Esophagus (tissue), 2 donors: ENCODE measurements at regions not wholly inside any gene's neighbourhood (a gene's known extent, or its start where the extent isn't known, plus 50 kb on each side); places are given as distances from the start of the nearest gene placed in this dataset.

Experiments
- H3K27ac ChIP-seq, 2 donors: one replicate each; pipeline ENCODE4 v1.5.1; 2013; ENCODE audit warnings: low read depth in 2 of 2, mild to moderate bottlenecking in 2 of 2, inconsistent platforms in 1 of 2, low read length in 1 of 2, moderate library complexity in 1 of 2
- H3K27me3 ChIP-seq, 2 donors: one replicate each; pipeline ENCODE4 v1.6.1; 2013; ENCODE audit warnings: low read length in 2 of 2, control low read depth in 1 of 2, mild to moderate bottlenecking in 1 of 2; ENCODE audit not compliant: insufficient read depth in 2 of 2, control insufficient read depth in 1 of 2
- H3K36me3 ChIP-seq, 2 donors: one replicate each; pipeline ENCODE4 v1.6.1; 2013; ENCODE audit warnings: low read length in 1 of 2; ENCODE audit not compliant: control insufficient read depth in 2 of 2, insufficient read depth in 2 of 2
- H3K4me1 ChIP-seq, 2 donors: one replicate each; pipeline ENCODE4 v1.6.1; 2013; ENCODE audit warnings: low read length in 1 of 2; ENCODE audit not compliant: control insufficient read depth in 2 of 2, insufficient read depth in 2 of 2
- H3K4me3 ChIP-seq, 2 donors: one replicate each; pipeline ENCODE4 v1.5.1; 2013; ENCODE audit warnings: low read length in 2 of 2, mild to moderate bottlenecking in 2 of 2, low read depth in 1 of 2, moderate library complexity in 1 of 2
- H3K9me3 ChIP-seq, 2 donors: one replicate each; pipeline ENCODE4 v1.6.1; 2013; ENCODE audit warnings: mild to moderate bottlenecking in 2 of 2, low read depth in 1 of 2, low read length in 1 of 2, moderate library complexity in 1 of 2; ENCODE audit not compliant: control insufficient read depth in 2 of 2, insufficient read depth in 1 of 2
- WGBS, 2 donors: extraction: QIAGEN DNeasy Blood & Tissue Kit; methylation state at CpG; one replicate each; pipeline ENCODE4 v1.1.7; 2013; 5-methylcytosine and 5-hydroxymethylcytosine counted together
- donor health status: healthy with polysubstance abuse.
- donor health status: Bipolar disorder and iron deficiency.

DNA sequence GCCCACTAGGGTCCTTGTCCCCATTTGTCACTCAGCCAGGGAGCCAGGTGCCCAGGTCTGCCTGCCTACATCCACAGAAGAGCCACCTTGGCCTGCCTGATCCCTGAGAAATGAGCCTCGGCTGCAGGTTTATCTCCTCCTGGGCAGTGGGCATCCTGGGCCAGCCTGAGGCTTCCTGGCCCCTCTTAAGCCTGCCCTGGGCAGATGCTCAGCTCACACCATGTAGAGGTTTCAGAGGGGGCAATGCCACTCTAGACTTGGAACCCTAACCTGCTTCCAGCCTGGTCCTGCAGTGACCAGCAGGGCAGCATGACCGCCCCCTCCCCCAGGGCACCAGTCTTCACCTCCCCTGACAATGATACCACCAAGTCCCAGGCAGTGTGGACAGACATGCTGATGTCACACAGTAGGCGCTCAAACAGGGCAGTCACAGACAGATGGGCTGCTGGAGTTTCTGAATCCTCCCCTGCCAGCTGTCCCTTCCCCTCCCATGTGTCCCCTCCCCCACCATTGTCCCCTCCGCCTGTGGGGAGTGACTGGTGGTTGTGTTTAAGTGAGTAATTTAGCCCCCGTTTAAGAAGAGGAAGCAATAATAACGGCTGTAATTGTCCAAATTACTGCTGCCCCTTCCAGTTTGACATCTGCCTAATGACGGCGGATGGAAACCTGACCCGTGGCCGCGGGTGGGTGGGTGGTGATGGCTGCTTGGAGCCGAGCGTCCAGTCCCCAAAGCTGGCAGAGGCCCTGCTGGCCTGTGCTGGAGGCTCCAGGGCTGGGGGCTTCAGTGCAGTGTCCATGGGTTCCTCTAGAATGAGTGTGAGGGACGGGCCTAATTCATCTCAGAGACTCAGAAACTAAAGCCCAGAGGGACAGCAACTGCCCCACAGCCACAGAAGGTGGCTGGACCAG is 147.7 kb downstream of the BARX1 start:
- 67 to 71% methylated on average over 14 of the region's 14 CpGs for WGBS, 2 donors
- Histone ChIP-seq H3K4me1 (no peaks in the 10 kb centered on the region), H3K27ac (no peak overlapping the region), H3K4me3 (no peak overlapping the region), H3K36me3 (no peaks in the 10 kb centered on the region), H3K9me3 (peaks cover 0 to 3% of the 10 kb centered on the region in 2 donors), H3K27me3 (no peaks in the 10 kb centered on the region)

DNA sequence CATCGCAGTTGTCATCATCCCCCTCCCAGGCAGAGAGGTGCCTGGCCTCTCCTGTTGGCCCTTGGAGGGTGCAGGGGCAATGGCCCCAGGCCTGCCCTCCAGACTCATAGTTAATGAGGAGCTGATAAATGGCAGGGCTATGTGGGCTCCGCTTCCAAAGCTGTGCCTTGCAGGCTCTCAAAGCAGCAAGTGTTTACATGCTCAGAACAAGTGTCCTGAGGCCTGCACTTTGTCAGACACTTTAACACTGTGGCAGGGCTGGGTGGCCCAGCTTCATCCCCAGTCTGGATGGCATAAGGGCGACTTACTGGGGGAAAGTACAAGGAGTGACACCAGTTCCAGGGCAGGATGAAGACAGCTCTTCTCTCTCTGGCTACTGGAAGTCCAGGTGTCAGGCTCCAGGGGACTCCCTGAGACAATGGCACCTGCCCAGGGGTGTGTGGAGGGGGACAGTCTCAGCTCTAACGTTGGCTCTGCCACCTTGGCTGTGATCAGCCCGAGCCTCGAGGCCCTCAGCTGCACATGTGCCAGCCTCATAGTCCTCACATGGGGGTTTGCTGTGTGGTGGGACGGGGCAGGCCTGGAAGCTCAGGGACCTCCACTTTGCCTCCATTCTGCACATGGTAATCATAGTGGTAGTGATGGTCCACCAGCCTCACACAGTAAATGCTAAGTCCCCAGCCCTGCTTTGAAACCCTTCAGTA is 153.4 kb downstream of the BARX1 start:
- H3K9me3 ChIP-seq: no peaks in the 10 kb centered on the region
- no peak overlapping the region for H3K27ac ChIP-seq
- peaks cover 0 to 4% of the 10 kb centered on the region in 2 donors for H3K27me3 ChIP-seq
- no peaks in the 10 kb centered on the region for H3K4me1 ChIP-seq
- WGBS, 2 donors: 76 to 77% methylated on average over 7 of the region's 7 CpGs
- H3K4me3 ChIP-seq: no peak overlapping the region
- no peaks in the 10 kb centered on the region for H3K36me3 ChIP-seq

DNA sequence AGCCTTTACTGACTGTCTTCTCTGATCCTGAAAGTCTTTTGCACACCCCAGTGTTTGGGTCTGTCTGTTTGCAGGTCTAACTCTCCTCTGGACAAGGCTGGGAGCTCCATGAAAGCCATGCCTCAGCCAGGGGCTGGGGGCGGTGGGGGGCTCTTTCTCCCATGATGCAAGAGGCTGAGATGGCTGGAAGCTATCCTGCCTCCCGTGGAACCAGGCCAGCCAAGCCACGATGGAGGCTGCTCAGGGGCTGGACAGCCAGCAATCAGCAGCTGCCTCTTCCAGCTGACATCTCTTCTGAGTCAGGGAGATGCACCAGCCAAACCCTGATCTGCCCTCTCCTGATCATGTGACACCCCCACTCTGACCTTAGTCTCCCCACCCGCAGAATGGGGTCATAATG is 154.0 kb downstream of the BARX1 start:
- H3K27me3 ChIP-seq: peaks cover 0 to 4% of the 10 kb centered on the region in 2 donors
- H3K4me3 ChIP-seq: no peak overlapping the region
- no peaks in the 10 kb centered on the region for H3K36me3 ChIP-seq
- H3K27ac ChIP-seq: no peak overlapping the region
- no peaks in the 10 kb centered on the region for H3K9me3 ChIP-seq
- 69 to 73% methylated on average over 4 of the region's 4 CpGs for WGBS, 2 donors
- no peaks in the 10 kb centered on the region for H3K4me1 ChIP-seq

DNA sequence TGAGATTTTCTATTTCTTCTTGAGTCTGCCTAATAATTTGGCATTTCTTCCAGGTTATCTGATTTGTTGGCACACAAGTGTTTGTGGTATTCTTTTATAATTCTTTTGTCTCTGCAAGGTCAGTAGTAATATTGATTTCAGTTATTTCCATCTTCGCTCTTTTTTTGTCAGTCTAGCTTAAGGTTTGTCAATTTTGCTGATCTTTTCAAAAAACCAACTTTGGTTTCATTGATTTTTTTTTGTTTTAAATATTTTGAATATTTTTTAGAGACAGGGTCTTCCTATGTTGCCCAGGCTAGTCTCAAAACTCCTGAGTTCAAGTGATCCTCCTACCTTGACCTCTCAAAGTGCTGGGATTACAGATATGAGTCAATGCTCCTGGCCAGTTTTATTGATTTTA is 162.8 kb downstream of the BARX1 start:
- H3K27ac ChIP-seq: no peak overlapping the region
- peaks cover 0 to 4% of the 10 kb centered on the region in 2 donors for H3K27me3 ChIP-seq
- H3K4me3 ChIP-seq: no peak overlapping the region
- no peaks in the 10 kb centered on the region for H3K4me1 ChIP-seq
- 95 to 97% methylated on average over 1 of the region's 1 CpG for WGBS, 2 donors
- H3K36me3 ChIP-seq: no peaks in the 10 kb centered on the region
- no peaks in the 10 kb centered on the region for H3K9me3 ChIP-seq

DNA sequence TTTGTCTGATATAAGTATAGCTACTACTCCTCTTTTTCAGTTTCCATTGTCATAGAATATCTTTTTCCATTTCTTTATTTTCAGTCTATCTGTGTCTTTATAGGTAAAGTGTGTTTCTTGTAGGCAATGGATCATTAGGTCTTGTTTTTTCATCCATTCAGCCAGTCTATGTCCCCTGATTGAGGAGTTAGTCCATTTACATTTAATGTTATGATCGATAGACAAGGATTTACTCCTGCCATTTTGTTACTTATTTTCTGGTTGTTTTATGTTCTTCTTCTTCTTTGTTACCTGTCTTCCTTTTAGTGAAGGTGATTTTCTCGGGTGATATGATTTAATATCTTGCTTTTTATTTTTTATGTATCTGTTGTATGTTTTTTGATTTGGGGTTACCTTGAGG is 169.0 kb downstream of the BARX1 start:
- Histone ChIP-seq H3K4me1 (no peaks in the 10 kb centered on the region), H3K36me3 (no peaks in the 10 kb centered on the region), H3K27me3 (no peaks in the 10 kb centered on the region), H3K27ac (no peak overlapping the region), H3K9me3 (no peaks in the 10 kb centered on the region), H3K4me3 (no peak overlapping the region)
- WGBS, 2 donors: 80 to 84% methylated on average over 2 of the region's 2 CpGs

DNA sequence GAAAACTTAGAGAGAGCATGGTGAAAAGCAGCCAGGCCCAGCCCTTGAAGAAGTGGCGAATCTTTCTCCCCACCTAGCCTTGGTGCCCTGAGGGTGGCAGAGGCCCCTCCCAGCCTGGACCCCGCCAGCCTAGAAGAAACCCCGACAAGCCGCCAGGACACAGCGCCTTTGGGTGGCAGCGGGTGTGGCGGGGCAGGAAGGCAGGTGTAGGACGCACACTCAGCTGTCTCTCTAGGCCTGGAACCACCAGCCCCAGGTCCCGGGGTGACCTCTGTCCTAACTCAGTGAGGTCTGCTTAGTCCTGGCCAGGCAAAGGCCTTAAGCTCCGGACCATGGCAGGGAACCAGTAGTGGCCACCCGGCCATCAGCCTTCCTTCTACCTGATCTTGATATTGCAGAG is 178.3 kb downstream of the BARX1 start:
- no peaks in the 10 kb centered on the region for H3K27me3 ChIP-seq
- H3K4me3 ChIP-seq: no peak overlapping the region
- H3K9me3 ChIP-seq: no peaks in the 10 kb centered on the region
- no peaks in the 10 kb centered on the region for H3K4me1 ChIP-seq
- 89 to 95% methylated on average over 11 of the region's 11 CpGs for WGBS, 2 donors
- H3K36me3 ChIP-seq: no peaks in the 10 kb centered on the region
- no peak overlapping the region for H3K27ac ChIP-seq

DNA sequence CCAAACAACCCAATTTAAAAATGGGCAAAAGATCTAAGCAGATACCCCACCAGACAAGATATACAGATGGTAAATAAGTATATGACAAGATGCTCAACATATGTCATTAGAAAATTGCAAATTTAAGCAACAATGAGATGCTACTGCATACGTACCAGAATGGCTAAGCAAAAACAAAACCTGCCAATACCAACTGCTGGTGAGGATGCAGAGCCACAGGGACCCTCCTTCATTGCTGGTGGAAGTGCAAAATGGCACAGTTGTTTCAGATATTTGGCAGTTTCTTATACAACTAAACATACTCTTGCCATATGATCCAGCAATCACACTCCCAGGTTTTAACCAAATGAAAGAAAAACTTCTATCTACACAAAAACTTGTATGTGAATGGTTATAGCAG is 178.9 kb downstream of the BARX1 start:
- Histone ChIP-seq H3K4me1 (no peaks in the 10 kb centered on the region), H3K4me3 (no peak overlapping the region), H3K9me3 (no peaks in the 10 kb centered on the region), H3K27ac (no peak overlapping the region), H3K27me3 (no peaks in the 10 kb centered on the region), H3K36me3 (no peaks in the 10 kb centered on the region)
- WGBS, 2 donors: 73 to 83% methylated on average over 1 of the region's 1 CpG

DNA sequence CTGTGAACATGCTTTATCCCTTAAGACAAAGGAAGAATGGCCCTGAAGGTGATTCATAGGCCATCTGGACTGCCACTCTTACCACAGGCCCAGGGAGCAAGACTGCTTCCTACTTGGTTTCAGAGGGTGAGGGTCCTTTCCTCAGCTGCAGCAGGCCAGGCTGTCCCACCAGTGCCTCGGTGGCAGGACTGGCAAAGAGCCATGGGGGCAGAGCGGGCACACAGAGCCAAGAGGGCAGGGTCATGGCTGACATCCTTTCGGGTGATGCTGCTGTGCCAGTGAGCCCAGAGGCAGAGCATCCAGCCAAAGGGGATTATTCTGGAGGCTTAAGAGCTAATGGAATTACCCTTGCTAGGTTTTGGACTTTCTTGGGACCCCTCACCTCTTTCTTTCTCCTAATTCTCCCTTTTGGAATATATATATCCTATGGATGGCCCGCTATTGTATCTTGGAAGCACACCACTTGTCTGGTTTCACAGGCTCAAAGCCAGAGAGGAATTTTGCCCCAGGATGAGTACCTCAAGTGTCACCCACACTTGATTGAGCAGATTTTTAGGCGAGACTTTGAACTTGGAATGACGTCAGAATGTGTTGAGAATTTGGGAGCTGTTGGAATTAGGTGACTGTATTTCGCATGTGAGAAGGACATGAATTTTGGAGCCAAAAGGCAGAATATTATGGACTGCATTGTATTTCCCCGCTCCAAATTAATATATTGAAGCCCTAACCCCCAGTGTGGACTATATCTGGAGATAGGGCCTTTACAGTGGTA is 180.6 kb downstream of the BARX1 start:
- WGBS, 2 donors: 81 to 88% methylated on average over 8 of the region's 8 CpGs
- no peaks in the 10 kb centered on the region for H3K36me3 ChIP-seq
- H3K9me3 ChIP-seq: no peaks in the 10 kb centered on the region
- no peak overlapping the region for H3K4me3 ChIP-seq
- H3K27me3 ChIP-seq: no peaks in the 10 kb centered on the region
- H3K4me1 ChIP-seq: no peaks in the 10 kb centered on the region
- H3K27ac ChIP-seq: no peak overlapping the region

DNA sequence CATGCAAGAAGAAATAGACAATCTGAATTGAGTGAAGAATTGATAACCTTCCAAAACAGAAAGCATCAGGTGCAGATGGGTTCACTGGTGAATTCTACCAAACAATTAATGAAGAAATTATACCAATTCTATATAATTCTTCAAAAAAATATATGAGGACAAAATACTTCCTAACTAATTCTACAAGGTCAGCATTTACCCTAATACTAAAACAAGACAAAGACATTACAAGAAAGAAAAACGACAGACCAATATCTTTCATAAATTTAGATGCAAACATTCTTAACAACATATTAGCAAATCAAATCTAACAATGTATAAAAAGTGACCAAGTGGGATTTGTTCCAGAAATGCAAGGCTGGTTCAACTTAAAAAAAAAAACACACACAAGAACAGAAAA is 183.9 kb downstream of the BARX1 start:
- Histone ChIP-seq H3K4me3 (no peak overlapping the region), H3K27ac (no peak overlapping the region), H3K9me3 (no peaks in the 10 kb centered on the region), H3K36me3 (no peaks in the 10 kb centered on the region), H3K4me1 (no peaks in the 10 kb centered on the region), H3K27me3 (no peaks in the 10 kb centered on the region)
- 82 to 86% methylated on average over 1 of the region's 1 CpG for WGBS, 2 donors
